ENCODE measurements at regions not wholly inside any gene's neighbourhood (a gene's known extent, or its start where the extent isn't known, plus 50 kb on each side); places are given as distances from the start of the nearest gene placed in this dataset.

DNA sequence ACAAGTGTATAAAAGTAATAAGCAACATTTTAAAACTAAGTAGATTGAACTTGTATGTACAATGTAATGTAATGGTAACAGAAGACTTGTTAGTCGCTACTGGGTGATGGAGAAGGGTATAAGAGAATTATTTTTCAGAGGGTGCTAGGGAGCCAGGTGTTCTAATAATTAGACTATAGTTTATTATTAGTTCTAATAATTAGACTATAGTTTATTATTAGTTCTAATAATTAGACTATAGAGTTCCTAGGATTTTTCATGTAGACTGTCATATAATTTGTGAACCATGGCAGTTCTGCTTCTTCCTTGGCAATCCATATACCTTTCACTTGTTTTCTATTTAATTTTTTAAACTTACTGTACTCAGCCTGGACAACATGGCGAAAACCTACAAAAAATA lies 117.3 kb upstream of the TSPAN5 start:
- BruUV-seq (replicated peaks), result no TSS peak
- Histone ChIP-seq H4K8ac (ENCODE audit: low read depth in 2 of 2, low read length in 2 of 2) (no peak overlapping the region), H2AFZ (replicated peaks; ENCODE audit: low read length, poor library complexity) (no peak overlapping the region), H3K18ac (ENCODE audit: low read depth, low read length) (no peak overlapping the region), H3K4me1 (ENCODE audit: control insufficient read depth, insufficient read depth, low read length) (peaks cover 17% of the 10 kb centered on the region), H3K9me3 (ENCODE audit: control insufficient read depth, insufficient read depth, low read length) (no peaks in the 10 kb centered on the region), H3K14ac (replicated peaks; ENCODE audit: low read depth, low read length) (no peak overlapping the region), H3K23ac (ENCODE audit: low read depth, low read length) (no peak overlapping the region), H4K5ac (ENCODE audit: low read depth, low read length) (no peak overlapping the region), H3K4me3 (ENCODE audit: insufficient read depth, low read depth, low read length) (no peak overlapping the region), H3K27ac (ENCODE audit: insufficient read depth, low read length) (no peak overlapping the region), H2BK120ac (ENCODE audit: low read depth, low read length) (no peak overlapping the region), H3K79me1 (ENCODE audit: low read depth in 1 of 2, low read length in 2 of 2) (no peaks in the 10 kb centered on the region), H2BK15ac (ENCODE audit: low read depth, low read length) (no peak overlapping the region), H2BK20ac (ENCODE audit: low read depth, low read length) (no peak overlapping the region), H3K4me2 (ENCODE audit: low read depth, low read length) (no peak overlapping the region), H4K20me1 (ENCODE audit: insufficient read depth, low read length) (no peaks in the 10 kb centered on the region), H2BK5ac (ENCODE audit: low read depth, low read length, poor library complexity, severe bottlenecking) (no peak overlapping the region), H3K4ac (ENCODE audit: low read depth, low read length) (no peak overlapping the region), H3K27me3 (ENCODE audit: control insufficient read depth, insufficient read depth, low read length) (peaks cover 15% of the 10 kb centered on the region), H3K9ac (ENCODE audit: low read depth, low read length) (no peak overlapping the region), H3K56ac (ENCODE audit: extremely low read depth, insufficient read depth, low read length) (no peak overlapping the region), H4K91ac (ENCODE audit: insufficient read depth, low read depth, low read length) (no peak overlapping the region), H2AK9ac (replicated peaks; ENCODE audit: low read depth, low read length, poor library complexity) (no peak overlapping the region), H3K36me3 (ENCODE audit: control insufficient read depth, insufficient read depth, low read length) (no peaks in the 10 kb centered on the region), H3K9me1 (ENCODE audit: insufficient read depth, low read length) (no peaks in the 10 kb centered on the region), H2AK5ac (ENCODE audit: low read depth, low read length) (no peak overlapping the region)
- DNase-seq (no peak), ATAC-seq (ENCODE audit: low read depth) (no peak)
- intact Hi-C loops (cut with micrococcal nuclease), result no loop called here
- ChIA-PET POLR2A (ENCODE audit: unreplicated experiment) (no interaction called here), CTCF (no interaction called here)
- dilution Hi-C loops (cut with HindIII; ENCODE audit: low sequenced_read_pairs, unreplicated experiment), result no loop called here
- in situ Hi-C loops (cut with MboI; ENCODE audit: low sequenced_read_pairs), result no loop called here
- no CpG with 5 or more reads among the region's 2 CpGs for WGBS, 2 experiments (ENCODE audit: extremely low coverage in 2 of 2, insufficient read length in 1 of 2)
- TF ChIP-seq NFE2L2 (IDR thresholded peaks at IDR 0.05; ENCODE audit: low read depth, low read length) (no peak), CEBPB (IDR thresholded peaks at IDR 0.05; ENCODE audit: low read depth, low read length) (no peak), CTCF (conservative IDR thresholded peaks at IDR 0.05; ENCODE audit: low read depth, low read length) (no peak), MAZ (IDR thresholded peaks at IDR 0.05; ENCODE audit: borderline replicate concordance, low read depth, low read length) (no peak), RAD21 (IDR thresholded peaks at IDR 0.05; ENCODE audit: low read length) (no peak), MAFK (IDR thresholded peaks at IDR 0.05; ENCODE audit: low read depth, low read length) (no peak)
